Caco-2 (cell line): ENCODE measurements at regions not wholly inside any gene's neighbourhood (a gene's known extent, or its start where the extent isn't known, plus 50 kb on each side); places are given as distances from the start of the nearest gene placed in this dataset.

ENCODE experiments used
- BruUV-seq: library from RNA; stranded (reverse); fragments of 400-500 nt; replicated peaks from 2 replicates; lab custom pipeline; 2021; lab: Mats Ljungman, UMichigan
- CTCF ChIA-PET: fragments of 300-600 bp; sonication (Branson Sonifier 250); formaldehyde crosslinking; loops from one replicate; lab custom pipeline; 2022; ENCODE audit warnings: antibody characterized with exemption; lab: Charles Lee
- POLR2A ChIA-PET: fragments of 300-600 bp; sonication (Branson Sonifier 250); formaldehyde crosslinking; loops from one replicate; lab custom pipeline; 2022; ENCODE audit warnings: antibody characterized with exemption; lab: Charles Lee
- DNase-seq, 2 experiments: peaks; one replicate each; pipeline versions ENCODE4 v3.0.0 to v3.0.0-alpha.2; 2020 to 2022
- H3K27me3 ChIP-seq: replicated peaks from 2 replicates; pipeline ENCODE4 v1.6.0; 2011; ENCODE audit warnings: low read length; ENCODE audit not compliant: control insufficient read depth, insufficient read depth
- H3K36me3 ChIP-seq: 2 replicates; pipeline ENCODE4 v1.5.1; 2011; ENCODE audit warnings: low read length; ENCODE audit not compliant: control insufficient read depth, insufficient read depth
- H3K4me1 ChIP-seq: fragments of 250-450 bp; sonication (Bioruptor Pico); 2 replicates; pipeline ENCODE4 v1.5.1; 2020; ENCODE audit warnings: mild to moderate bottlenecking
- H3K4me3 ChIP-seq: 2 replicates; pipeline ENCODE4 v1.5.1; 2011; ENCODE audit warnings: low read depth, mild to moderate bottlenecking, control low read depth, low read length
- H3K9me3 ChIP-seq: fragments of 250-450 bp; sonication (Bioruptor Pico); 2 replicates; pipeline ENCODE4 v1.5.1; 2020; ENCODE audit warnings: mild to moderate bottlenecking, moderate library complexity
- H3K27ac Mint-ChIP-seq: one replicate; pipeline ENCODE4 v1.8.0; 2022; ENCODE audit warnings: mixed read lengths; ENCODE audit not compliant: unreplicated experiment
- H3K27me3 Mint-ChIP-seq: one replicate; pipeline ENCODE4 v1.8.0; 2022; ENCODE audit warnings: mixed read lengths; ENCODE audit not compliant: insufficient read depth, unreplicated experiment
- H3K36me3 Mint-ChIP-seq: one replicate; pipeline ENCODE4 v1.8.0; 2022; ENCODE audit warnings: mild to moderate bottlenecking, mixed read lengths; ENCODE audit not compliant: insufficient read depth, unreplicated experiment
- H3K4me1 Mint-ChIP-seq: one replicate; pipeline ENCODE4 v1.8.0; 2022; ENCODE audit warnings: low read depth, mixed read lengths; ENCODE audit not compliant: unreplicated experiment
- H3K4me3 Mint-ChIP-seq: one replicate; pipeline ENCODE4 v1.8.0; 2022; ENCODE audit warnings: mild to moderate bottlenecking, moderate library complexity, mixed read lengths; ENCODE audit not compliant: unreplicated experiment
- H3K9me3 Mint-ChIP-seq: one replicate; pipeline ENCODE4 v1.8.0; 2022; ENCODE audit warnings: mixed read lengths; ENCODE audit not compliant: unreplicated experiment
- CTCF ChIP-seq, 2 experiments: fragments of 200-600 bp in 1 of 2; IDR thresholded peaks; 1 replicate in 1 of 2; 2 replicates in 1 of 2; pipeline versions ENCODE4 v1.5.1 to v1.8.0; 2011 to 2022; ENCODE audit warnings: antibody characterized with exemption in 1 of 2, control low read depth in 1 of 2, inconsistent platforms in 1 of 2, low read depth in 1 of 2, low read length in 1 of 2, mild to moderate bottlenecking in 1 of 2, moderate library complexity in 1 of 2; ENCODE audit not compliant: insufficient read depth in 1 of 2, severe bottlenecking in 1 of 2, unreplicated experiment in 1 of 2
- intact Hi-C: fragments of 100-400 bp; cut with micrococcal nuclease; formaldehyde crosslinking; loops from one replicate; pipeline ENCODE4 v1.10.0; 2022; ENCODE audit not compliant: unreplicated experiment

- no peaks in the 10 kb centered on the region for H3K9me3 ChIP-seq
- intact Hi-C loops, result no loop called here
- H3K4me1 ChIP-seq, result no peaks in the 10 kb centered on the region
- Mint-ChIP-seq H3K27me3 (peaks cover 9% of the 10 kb centered on the region), H3K27ac (no peak overlapping the region), H3K36me3 (no peaks in the 10 kb centered on the region), H3K9me3 (no peaks in the 10 kb centered on the region), H3K4me3 (no peak overlapping the region), H3K4me1 (no peaks in the 10 kb centered on the region)
- H3K4me3 ChIP-seq, result no peak overlapping the region
- DNase-seq, result no peak
- H3K36me3 ChIP-seq, result no peaks in the 10 kb centered on the region
- BruUV-seq, result no TSS peak
- CTCF ChIA-PET, result no interaction called here
- no peaks in the 10 kb centered on the region for H3K27me3 ChIP-seq
- POLR2A ChIA-PET, result no interaction called here
- no peak for TF ChIP-seq CTCF (IDR thresholded peaks at IDR 0.05; ENCODE audit: insufficient read depth in 1 of 2, low read depth in 1 of 2, low read length in 1 of 2, severe bottlenecking in 1 of 2, unreplicated experiment in 1 of 2)
These were observed 289.0 kb upstream of the XYLT1 start for GRCh38 chr16:17759451-17760390.

- no peaks in the 10 kb centered on the region for H3K4me1 Mint-ChIP-seq
- peaks cover 6% of the 10 kb centered on the region for H3K27me3 Mint-ChIP-seq
- Histone ChIP-seq H3K4me3 (no peak overlapping the region), H3K9me3 (no peaks in the 10 kb centered on the region), H3K27me3 (no peaks in the 10 kb centered on the region), H3K4me1 (no peaks in the 10 kb centered on the region), H3K36me3 (no peaks in the 10 kb centered on the region)
- CTCF ChIA-PET, result no interaction called here
- intact Hi-C loops, result no loop called here
- H3K4me3 Mint-ChIP-seq, result no peak overlapping the region
- H3K9me3 Mint-ChIP-seq, result no peaks in the 10 kb centered on the region
- POLR2A ChIA-PET, result no interaction called here
- no peak for TF ChIP-seq CTCF (IDR thresholded peaks at IDR 0.05; ENCODE audit: insufficient read depth in 1 of 2, low read depth in 1 of 2, low read length in 1 of 2, severe bottlenecking in 1 of 2, unreplicated experiment in 1 of 2)
- no peaks in the 10 kb centered on the region for H3K36me3 Mint-ChIP-seq
- no peak for DNase-seq
- BruUV-seq, result no TSS peak
- H3K27ac Mint-ChIP-seq, result no peak overlapping the region
These were observed 287.0 kb upstream of the XYLT1 start for GRCh38 chr16:17757808-17758207.

- Mint-ChIP-seq H3K27ac (no peak overlapping the region), H3K27me3 (no peaks in the 10 kb centered on the region), H3K36me3 (no peaks in the 10 kb centered on the region), H3K4me1 (no peaks in the 10 kb centered on the region), H3K4me3 (no peak overlapping the region), H3K9me3 (no peaks in the 10 kb centered on the region)
- TF ChIP-seq CTCF (IDR thresholded peaks at IDR 0.05; ENCODE audit: insufficient read depth in 1 of 2, low read depth in 1 of 2, low read length in 1 of 2, severe bottlenecking in 1 of 2, unreplicated experiment in 1 of 2), result no peak
- POLR2A ChIA-PET, result no interaction called here
- no peak overlapping the region for H3K4me3 ChIP-seq
- no peaks in the 10 kb centered on the region for H3K36me3 ChIP-seq
- DNase-seq, result no peak
- no peaks in the 10 kb centered on the region for H3K27me3 ChIP-seq
- no peaks in the 10 kb centered on the region for H3K9me3 ChIP-seq
- CTCF ChIA-PET, result no interaction called here
- H3K4me1 ChIP-seq, result no peaks in the 10 kb centered on the region
- no TSS peak for BruUV-seq
- intact Hi-C loops, result no loop called here
These were observed 284.4 kb upstream of the XYLT1 start for GRCh38 chr16:17755158-17755557.
